Tibial artery (tissue), 4 donors: ENCODE measurements at regions not wholly inside any gene's neighbourhood (a gene's known extent, or its start where the extent isn't known, plus 50 kb on each side); places are given as distances from the start of the nearest gene placed in this dataset.

ENCODE experiments used
- DNase-seq, 2 donors: peaks; one replicate each; pipeline ENCODE4 v3.0.0-alpha.2; 2019
- H3K27ac ChIP-seq, 2 donors: fragments of 200-600 bp; sonication (generic) in 1 of 2; 1 replicate in 1 of 2; 2 replicates in 1 of 2; pipeline ENCODE4 v1.5.1; 2018 to 2019; ENCODE audit warnings: mild to moderate bottlenecking in 1 of 2
- H3K27me3 ChIP-seq, 2 donors: fragments of 200-600 bp; sonication (generic) in 1 of 2; one replicate each; pipeline versions ENCODE4 v1.5.1 to v1.6.0; 2016 to 2019
- H3K36me3 ChIP-seq, 3 donors: fragments of 200-600 bp; sonication (generic) in 2 of 3; one replicate each; pipeline ENCODE4 v1.5.1; 2016 to 2019; ENCODE audit warnings: mild to moderate bottlenecking in 2 of 3
- H3K4me1 ChIP-seq, 4 donors: fragments of 200-600 bp; sonication (generic) in 2 of 4; 1 replicate in 3 of 4; 2 replicates in 1 of 4; pipeline ENCODE4 v1.5.1; 2016 to 2019
- H3K4me3 ChIP-seq, 2 donors: fragments of 200-600 bp; sonication (generic) in 1 of 2; 1 replicate in 1 of 2; 2 replicates in 1 of 2; pipeline ENCODE4 v1.5.1; 2018 to 2019; ENCODE audit warnings: mild to moderate bottlenecking in 2 of 2
- H3K9me3 ChIP-seq, 3 donors: fragments of 200-600 bp; sonication (generic) in 1 of 3; one replicate each; pipeline ENCODE4 v1.5.1; 2016 to 2019
- intact Hi-C: fragments of 100-400 bp; cut with DNase I; formaldehyde crosslinking; loops from one replicate; pipeline ENCODE4 v1.15.0; 2023; ENCODE audit warnings: low total_unique reads
- TF ChIP-seq, protein P1 (sequence below), 2 experiments: fragments of 200-600 bp in 1 of 2; fragments of 450-650 bp in 1 of 2; IDR thresholded peaks; one replicate each; pipeline ENCODE4 v1.5.1; 2017 to 2019; ENCODE audit warnings: antibody characterized with exemption in 2 of 2, mild to moderate bottlenecking in 1 of 2, moderate library complexity in 1 of 2

DNA sequence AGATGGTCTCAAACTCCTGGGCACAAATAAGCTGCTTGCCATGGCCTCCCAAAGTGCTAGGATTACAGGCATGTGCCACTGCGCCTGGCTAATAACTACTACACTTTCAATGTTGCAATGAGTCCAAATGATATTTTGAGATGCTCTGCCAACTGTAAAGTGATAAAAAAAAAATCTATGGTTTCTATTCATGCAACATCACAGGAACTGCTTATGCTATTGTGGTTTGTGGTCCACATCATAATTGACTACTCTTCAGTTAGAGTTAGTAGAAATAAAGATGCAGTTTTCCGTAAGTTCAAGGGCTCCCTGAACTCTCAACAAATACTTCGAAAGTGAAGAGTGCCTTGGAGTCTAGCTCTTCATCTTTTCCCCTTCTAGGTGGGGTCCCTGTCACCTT, 239.4 kb downstream of the C12orf75 start:
- intact Hi-C loops = no loop called here
- DNase-seq = no peak
- Histone ChIP-seq H3K27me3 (no peaks in the 10 kb centered on the region), H3K27ac (no peak overlapping the region), H3K4me3 (no peak overlapping the region), H3K4me1 (peaks cover 0 to 6% (median 2%) of the 10 kb centered on the region in 4 donors), H3K36me3 (no peaks in the 10 kb centered on the region), H3K9me3 (no peaks in the 10 kb centered on the region)
- TF ChIP-seq, protein P1, sequence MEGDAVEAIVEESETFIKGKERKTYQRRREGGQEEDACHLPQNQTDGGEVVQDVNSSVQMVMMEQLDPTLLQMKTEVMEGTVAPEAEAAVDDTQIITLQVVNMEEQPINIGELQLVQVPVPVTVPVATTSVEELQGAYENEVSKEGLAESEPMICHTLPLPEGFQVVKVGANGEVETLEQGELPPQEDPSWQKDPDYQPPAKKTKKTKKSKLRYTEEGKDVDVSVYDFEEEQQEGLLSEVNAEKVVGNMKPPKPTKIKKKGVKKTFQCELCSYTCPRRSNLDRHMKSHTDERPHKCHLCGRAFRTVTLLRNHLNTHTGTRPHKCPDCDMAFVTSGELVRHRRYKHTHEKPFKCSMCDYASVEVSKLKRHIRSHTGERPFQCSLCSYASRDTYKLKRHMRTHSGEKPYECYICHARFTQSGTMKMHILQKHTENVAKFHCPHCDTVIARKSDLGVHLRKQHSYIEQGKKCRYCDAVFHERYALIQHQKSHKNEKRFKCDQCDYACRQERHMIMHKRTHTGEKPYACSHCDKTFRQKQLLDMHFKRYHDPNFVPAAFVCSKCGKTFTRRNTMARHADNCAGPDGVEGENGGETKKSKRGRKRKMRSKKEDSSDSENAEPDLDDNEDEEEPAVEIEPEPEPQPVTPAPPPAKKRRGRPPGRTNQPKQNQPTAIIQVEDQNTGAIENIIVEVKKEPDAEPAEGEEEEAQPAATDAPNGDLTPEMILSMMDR (IDR thresholded peaks at IDR 0.05) = no peak

DNA sequence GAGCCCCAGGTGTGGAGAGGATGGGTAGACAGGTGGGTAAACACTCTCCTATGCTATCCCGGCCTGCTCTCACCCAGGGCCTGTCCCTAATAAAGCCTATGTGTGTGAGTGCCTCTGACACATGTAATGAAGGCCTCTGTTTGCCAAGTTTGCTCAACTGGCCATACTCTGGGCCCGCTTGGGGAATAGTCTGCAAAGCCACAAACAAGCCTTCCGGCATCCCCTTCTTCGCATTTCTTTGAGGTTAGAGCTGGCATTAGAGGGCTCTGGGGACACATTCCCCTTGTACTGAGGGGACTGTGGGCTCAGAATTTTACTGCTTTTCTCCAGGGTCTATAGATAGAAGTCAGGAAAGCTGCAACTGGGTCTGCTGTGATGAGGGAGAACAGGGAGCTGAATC, 240.5 kb downstream of the C12orf75 start:
- Histone ChIP-seq H3K9me3 (no peaks in the 10 kb centered on the region), H3K4me1 (peaks cover 0 to 6% (median 2%) of the 10 kb centered on the region in 4 donors), H3K27me3 (no peaks in the 10 kb centered on the region), H3K36me3 (no peaks in the 10 kb centered on the region), H3K27ac (no peak overlapping the region), H3K4me3 (no peak overlapping the region)
- TF ChIP-seq, protein P1 (IDR thresholded peaks at IDR 0.05) = no peak
- DNase-seq = no peak
- intact Hi-C loops = no loop called here

DNA sequence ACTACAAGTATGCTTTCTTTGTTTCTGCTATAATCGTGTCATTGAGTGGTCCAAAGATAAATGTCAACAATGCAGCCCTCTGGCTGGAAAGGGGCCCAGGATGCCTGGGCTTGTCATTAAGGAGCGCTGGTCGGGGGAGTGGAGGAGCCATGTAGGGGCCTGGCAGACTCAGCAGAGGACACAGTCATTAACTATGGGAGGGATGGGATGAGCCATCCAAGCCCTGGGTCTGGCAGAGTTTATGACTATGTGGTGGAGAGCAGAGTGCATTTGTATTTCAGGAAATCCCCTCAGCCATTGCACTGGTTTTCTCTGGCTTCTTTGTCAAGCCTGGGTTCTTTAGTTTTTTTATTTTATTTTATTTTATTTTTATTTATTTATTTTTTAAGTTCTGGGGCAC, 243.1 kb downstream of the C12orf75 start:
- no peak for DNase-seq
- TF ChIP-seq, protein P1 (IDR thresholded peaks at IDR 0.05) = no peak
- Histone ChIP-seq H3K27me3 (no peaks in the 10 kb centered on the region), H3K36me3 (no peaks in the 10 kb centered on the region), H3K9me3 (no peaks in the 10 kb centered on the region), H3K4me3 (no peak overlapping the region), H3K27ac (no peak overlapping the region), H3K4me1 (peaks cover 0 to 6% (median 2%) of the 10 kb centered on the region in 4 donors)
- intact Hi-C loops = no loop called here

DNA sequence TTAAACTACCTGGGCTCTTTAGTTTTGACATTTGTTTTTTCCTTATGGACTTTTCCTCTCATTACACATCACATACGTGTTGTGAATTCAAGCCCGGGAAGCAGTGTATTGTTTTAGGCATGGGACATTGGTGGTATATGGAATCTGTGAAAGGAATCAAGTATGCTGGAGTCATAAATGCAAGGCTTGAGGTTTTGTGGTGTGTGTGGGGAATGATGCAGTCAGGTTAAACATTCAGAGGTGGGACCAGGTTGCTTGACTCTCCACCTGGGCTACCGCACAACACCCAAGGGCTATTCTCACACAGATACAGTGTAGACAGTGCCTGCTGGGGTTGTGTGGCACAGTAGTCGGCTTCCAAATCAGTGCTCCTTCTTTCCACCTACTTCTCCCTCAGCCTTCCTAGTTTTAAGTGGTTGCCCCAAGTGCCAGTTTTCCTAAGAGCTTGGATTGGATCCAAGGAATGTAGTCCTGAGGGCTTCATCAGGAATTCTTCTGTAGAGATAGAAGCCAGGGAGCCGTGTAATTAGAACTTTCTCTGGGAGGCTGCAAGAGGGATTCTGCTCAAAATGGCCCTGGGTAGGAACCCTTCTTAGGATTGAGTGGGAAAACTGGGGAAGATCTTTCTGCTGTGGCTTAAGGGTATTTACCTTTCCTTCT, 243.7 kb downstream of the C12orf75 start:
- Histone ChIP-seq H3K9me3 (no peaks in the 10 kb centered on the region), H3K4me3 (no peak overlapping the region), H3K27ac (no peak overlapping the region), H3K36me3 (no peaks in the 10 kb centered on the region), H3K27me3 (no peaks in the 10 kb centered on the region), H3K4me1 (peaks cover 0 to 6% (median 2%) of the 10 kb centered on the region in 4 donors)
- intact Hi-C loops = no loop called here
- TF ChIP-seq, protein P1 (IDR thresholded peaks at IDR 0.05) = no peak
- no peak for DNase-seq

DNA sequence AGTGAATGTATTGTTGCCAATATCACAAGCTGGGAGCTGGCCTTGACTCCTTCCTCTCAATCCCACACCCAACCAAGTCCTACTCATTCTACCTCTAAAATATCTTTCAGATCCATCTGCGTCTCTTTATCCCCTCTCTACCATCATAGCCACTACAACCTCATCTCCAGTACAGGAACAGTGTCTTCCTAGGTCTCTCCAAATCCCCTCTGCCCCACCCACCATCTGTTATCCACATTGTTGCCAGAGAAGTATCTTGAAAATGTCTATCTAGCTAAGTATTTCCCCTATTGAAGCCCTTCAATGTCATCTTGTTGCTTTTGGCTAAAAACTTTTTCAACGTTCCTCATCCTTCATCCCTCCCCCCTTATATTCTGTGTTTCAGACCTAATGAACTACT, 244.7 kb downstream of the C12orf75 start:
- Histone ChIP-seq H3K27ac (no peak overlapping the region), H3K9me3 (no peaks in the 10 kb centered on the region)
- intact Hi-C loops = no loop called here

More for the DNA sequence above, 244.7 kb downstream of the C12orf75 start:
- no peak for DNase-seq
- Histone ChIP-seq H3K4me3 (no peak overlapping the region), H3K4me1 (peaks cover 0 to 6% (median 2%) of the 10 kb centered on the region in 4 donors), H3K27me3 (no peaks in the 10 kb centered on the region), H3K36me3 (no peaks in the 10 kb centered on the region)
- TF ChIP-seq, protein P1 (IDR thresholded peaks at IDR 0.05) = no peak
